ENCODE measurements at regions not wholly inside any gene's neighbourhood (a gene's known extent, or its start where the extent isn't known, plus 50 kb on each side); places are given as distances from the start of the nearest gene placed in this dataset.

- intact Hi-C loops (cut with micrococcal nuclease; ENCODE audit: unreplicated experiment): no loop called here
Observed at GRCh38 chr22:47859881-47860525, 1097.6 kb downstream of the TBC1D22A start.

More at GRCh38 chr22:47859881-47860525, 1097.6 kb downstream of the TBC1D22A start:
- no peak overlapping the region for H3K4me3 ChIP-seq (replicated peaks in 1 of 3; ENCODE audit: insufficient read depth in 1 of 3, low read depth in 2 of 3, low read length in 3 of 3)
- BruUV-seq (replicated peaks): no TSS peak
- TF ChIP-seq CBFB (CRISPR knock-in tag; IDR thresholded peaks at IDR 0.05): no peak
- no peak for TF ChIP-seq ZNF326 (CRISPR knock-in tag; IDR thresholded peaks at IDR 0.05; ENCODE audit: borderline replicate concordance)
- TF ChIP-seq ZNF639 (CRISPR knock-in tag; conservative IDR thresholded peaks at IDR 0.05): no peak
- TF ChIP-seq ZNF562 (CRISPR knock-in tag; IDR thresholded peaks at IDR 0.05; ENCODE audit: borderline replicate concordance): no peak
- no peak for TF ChIP-seq NFE2L1 (CRISPR knock-in tag; IDR thresholded peaks at IDR 0.05; ENCODE audit: borderline replicate concordance)
- TF ChIP-seq MYC (CRISPR knock-in tag; IDR thresholded peaks at IDR 0.05; ENCODE audit: borderline replicate concordance): no peak
- TF ChIP-seq ELK4 (CRISPR knock-in tag; IDR thresholded peaks at IDR 0.05; ENCODE audit: borderline replicate concordance): no peak
- TF ChIP-seq NFE2 (CRISPR knock-in tag; IDR thresholded peaks at IDR 0.05): no peak
- no peak for TF ChIP-seq THAP9 (CRISPR knock-in tag; IDR thresholded peaks at IDR 0.05; ENCODE audit: borderline replicate concordance)
- TF ChIP-seq ZNF776 (CRISPR knock-in tag; IDR thresholded peaks at IDR 0.05): no peak
- TF ChIP-seq ZNF777 (CRISPR knock-in tag; IDR thresholded peaks at IDR 0.05): no peak
- no peak for TF ChIP-seq MXI1 (IDR thresholded peaks at IDR 0.05; ENCODE audit: borderline replicate concordance, low read depth, low read length)
- no peak for TF ChIP-seq PITX1 (CRISPR knock-in tag; IDR thresholded peaks at IDR 0.05)
- no peak for TF ChIP-seq FOXA1 (IDR thresholded peaks at IDR 0.05)
- TF ChIP-seq FOXA1 (CRISPR knock-in tag; IDR thresholded peaks at IDR 0.05): no peak
- TF ChIP-seq STAT6 (CRISPR knock-in tag; IDR thresholded peaks at IDR 0.05; ENCODE audit: borderline replicate concordance): no peak
- ChIA-PET POLR2A (no interaction called here), CTCF (ENCODE audit: low intra/inter-chr PET ratio, low total read pairs) (no interaction called here)
- H2AFZ ChIP-seq (ENCODE audit: low read length): no peak overlapping the region
- WGBS (ENCODE audit: low lambda C conversion rate): 9% methylated on average over 7 of the region's 7 CpGs
- no peaks in the 10 kb centered on the region for H3K79me2 ChIP-seq (ENCODE audit: insufficient read depth, low read length)
- H3K9ac ChIP-seq (ENCODE audit: insufficient read depth, low read depth, low read length): no peak overlapping the region
- H3K27me3 ChIP-seq (ENCODE audit: control insufficient read depth in 1 of 2, insufficient read depth in 2 of 2, low read length in 2 of 2): peaks cover 0 to 2% of the 10 kb centered on the region in 2 experiments; a peak in 1 of 5 replicates
- H3K27ac ChIP-seq (ENCODE audit: extremely low read length, insufficient read depth, low read length): no peak overlapping the region
- DNase-seq (ENCODE audit: low spot score) (no peak), ATAC-seq (no peak), FAIRE-seq (no peak)
- H3K4me2 ChIP-seq (ENCODE audit: low read depth, low read length): no peak overlapping the region
- H3K4me1 ChIP-seq (ENCODE audit: insufficient read depth, low read length): no peaks in the 10 kb centered on the region
- in situ Hi-C loops (cut with HindIII; ENCODE audit: extremely low pct_ligation_motif_present, low pct_unique_long_range_greater_than_20kb): no loop called here
- no peaks in the 10 kb centered on the region for H4K20me1 ChIP-seq (ENCODE audit: insufficient read depth, low read length)
- H3K9me3 ChIP-seq (ENCODE audit: low read length): no peaks in the 10 kb centered on the region
- H3K36me3 ChIP-seq (replicated peaks in 1 of 2; ENCODE audit: control insufficient read depth in 1 of 2, insufficient read depth in 2 of 2, low read length in 2 of 2): no peaks in the 10 kb centered on the region

Data from HepG2 (cell line).